ENCODE measurements at regions not wholly inside any gene's neighbourhood (a gene's known extent, or its start where the extent isn't known, plus 50 kb on each side); places are given as distances from the start of the nearest gene placed in this dataset.

GRCh38 chr18:42201137-42201536, 246.1 kb downstream of the PIK3C3 start:
- no peak for TF ChIP-seq CTCF (conservative IDR thresholded peaks at IDR 0.05; ENCODE audit: control insufficient read depth, insufficient read depth, low read depth, low read length)
- DNase-seq (ENCODE audit: low read depth), result no peak
- H3K4me3 ChIP-seq (ENCODE audit: control insufficient read depth, low read depth, low read length), result no peak overlapping the region

- no peak for DNase-seq (ENCODE audit: low read depth)
- TF ChIP-seq CTCF (conservative IDR thresholded peaks at IDR 0.05; ENCODE audit: control insufficient read depth, insufficient read depth, low read depth, low read length), result no peak
- no peak overlapping the region for H3K4me3 ChIP-seq (ENCODE audit: control insufficient read depth, low read depth, low read length)
Observed at GRCh38 chr18:42211201-42211600, 256.2 kb downstream of the PIK3C3 start.

DNA sequence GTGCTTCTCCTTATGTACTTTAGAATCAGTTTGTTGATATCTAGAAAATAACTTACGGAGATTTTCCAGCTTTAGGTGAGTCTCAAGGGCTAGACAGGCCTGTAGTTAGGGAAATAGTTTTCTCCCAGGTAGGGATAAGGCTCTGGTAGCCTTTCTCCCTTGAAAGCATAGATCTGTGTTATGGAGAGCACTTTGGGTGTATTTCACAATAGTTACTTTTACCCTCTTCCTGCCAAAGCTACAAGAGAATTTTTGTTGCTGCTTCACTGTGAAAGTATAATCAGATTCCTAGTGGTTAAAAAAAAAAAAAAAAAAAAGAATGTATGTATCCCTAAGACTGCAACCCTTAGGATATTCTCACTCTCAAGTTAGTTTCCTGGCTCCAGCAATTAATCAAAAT, 267.5 kb downstream of the PIK3C3 start:
- H3K4me3 ChIP-seq (ENCODE audit: control insufficient read depth, low read depth, low read length), result no peak overlapping the region
- no peak for DNase-seq (ENCODE audit: low read depth)
- TF ChIP-seq CTCF (conservative IDR thresholded peaks at IDR 0.05; ENCODE audit: control insufficient read depth, insufficient read depth, low read depth, low read length), result no peak

DNA sequence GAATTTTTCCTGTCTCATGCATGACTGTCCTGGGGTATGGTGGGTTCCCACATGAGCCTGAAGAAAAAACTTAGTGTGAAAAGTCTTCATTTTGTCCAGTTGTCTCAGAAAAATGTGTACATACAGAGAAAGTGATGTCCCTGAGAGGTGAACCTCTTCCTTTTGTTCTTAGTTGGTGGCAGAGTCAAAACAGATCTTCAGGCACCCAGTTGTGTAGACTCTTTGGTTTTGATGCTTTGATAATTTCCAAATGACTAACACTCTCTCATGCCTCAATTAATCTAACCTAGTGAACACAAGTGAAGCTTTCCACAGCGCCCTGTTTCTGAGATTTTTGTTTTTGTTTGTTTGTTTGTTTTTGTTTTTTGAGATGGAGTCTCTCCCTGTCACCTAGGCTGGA, 273.5 kb downstream of the PIK3C3 start:
- no peak for DNase-seq (ENCODE audit: low read depth)
- TF ChIP-seq CTCF (conservative IDR thresholded peaks at IDR 0.05; ENCODE audit: control insufficient read depth, insufficient read depth, low read depth, low read length), result no peak
- H3K4me3 ChIP-seq (ENCODE audit: control insufficient read depth, low read depth, low read length), result no peak overlapping the region

DNA sequence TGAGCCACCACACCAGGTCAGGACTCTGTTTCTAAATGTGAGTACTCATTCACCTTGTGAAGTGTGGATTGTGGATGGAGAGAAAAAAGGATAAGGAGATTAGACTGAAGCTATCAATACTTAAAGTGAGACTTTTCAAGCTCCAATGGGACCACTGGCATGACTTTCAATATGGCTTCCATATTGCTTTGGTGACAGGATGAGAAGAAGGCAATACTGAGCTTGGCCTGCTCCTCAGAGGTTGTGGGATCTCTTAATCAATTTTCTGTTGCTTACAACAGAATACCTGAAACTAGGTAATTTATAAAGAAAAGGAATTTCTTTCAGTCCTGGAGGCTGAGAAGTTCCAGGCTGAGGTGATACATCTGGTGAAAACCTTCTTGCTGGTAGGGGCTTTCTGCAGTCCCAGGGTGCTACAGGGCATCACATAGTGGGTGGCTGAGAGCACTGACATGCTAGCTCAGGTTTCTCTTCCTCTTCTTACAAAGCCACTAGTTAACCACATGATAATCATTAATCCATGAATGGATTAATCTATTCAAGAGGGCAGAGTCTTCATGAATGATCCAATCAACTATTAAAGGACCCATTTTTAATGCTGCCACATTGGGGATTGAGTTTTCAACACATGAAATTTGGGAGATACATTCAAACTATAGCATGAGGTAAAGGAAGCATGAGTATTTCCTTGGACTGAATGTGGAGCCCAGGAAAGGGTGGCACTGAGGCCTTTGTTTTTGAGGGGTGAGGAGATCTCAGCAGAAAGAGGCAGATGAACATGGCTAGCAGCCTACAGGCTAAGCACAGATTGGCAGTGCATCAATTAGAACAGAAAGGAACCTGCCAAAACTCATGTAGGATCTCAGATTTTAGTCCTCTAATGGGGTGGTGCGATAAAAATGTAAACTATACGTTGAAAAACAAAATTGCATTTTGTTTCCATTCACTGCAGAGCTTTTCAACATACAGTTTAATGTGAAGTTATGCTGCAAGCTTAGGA, 274.5 kb downstream of the PIK3C3 start:
- no peak for DNase-seq (ENCODE audit: low read depth)
- no peak overlapping the region for H3K4me3 ChIP-seq (ENCODE audit: control insufficient read depth, low read depth, low read length)
- TF ChIP-seq CTCF (conservative IDR thresholded peaks at IDR 0.05; ENCODE audit: control insufficient read depth, insufficient read depth, low read depth, low read length), result no peak

DNA sequence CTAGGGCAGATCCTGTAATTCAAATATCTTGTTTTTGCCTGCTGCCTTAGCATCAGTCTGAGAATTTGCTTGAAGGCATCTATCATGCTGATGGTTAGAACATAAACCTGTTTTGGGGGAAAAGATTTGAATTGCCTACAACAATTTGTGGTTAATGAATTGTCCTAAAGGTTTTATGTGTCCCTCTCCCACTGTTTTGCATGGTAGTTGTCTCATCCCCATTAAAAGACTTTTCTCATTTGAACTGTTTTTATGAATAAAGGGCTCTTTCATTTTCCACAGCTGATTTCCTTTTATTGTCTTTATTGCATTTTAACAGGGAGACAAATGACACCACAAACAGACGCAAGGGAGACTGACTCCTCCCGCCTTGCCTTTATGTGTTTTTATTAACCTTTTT, 275.6 kb downstream of the PIK3C3 start:
- no peak for DNase-seq (ENCODE audit: low read depth)
- no peak overlapping the region for H3K4me3 ChIP-seq (ENCODE audit: control insufficient read depth, low read depth, low read length)
- TF ChIP-seq CTCF (conservative IDR thresholded peaks at IDR 0.05; ENCODE audit: control insufficient read depth, insufficient read depth, low read depth, low read length), result no peak

Data from fibroblast of mammary gland (primary cell).